Nephron progenitor cell (in vitro differentiated cells): ENCODE measurements at regions not wholly inside any gene's neighbourhood (a gene's known extent, or its start where the extent isn't known, plus 50 kb on each side); places are given as distances from the start of the nearest gene placed in this dataset.

Experiments used
- DNase-seq: peaks from one replicate; pipeline ENCODE4 v3.0.0; 2021
- H3K27ac Mint-ChIP-seq: 2 replicates; pipeline ENCODE4 v1.8.0; 2021; ENCODE audit warnings: mild to moderate bottlenecking, moderate library complexity, mixed read lengths
- H3K27me3 Mint-ChIP-seq: 2 replicates; pipeline ENCODE4 v1.8.0; 2021; ENCODE audit warnings: mild to moderate bottlenecking, low read depth, mixed read lengths; ENCODE audit not compliant: poor library complexity
- H3K36me3 Mint-ChIP-seq: 2 replicates; pipeline ENCODE4 v1.8.0; 2021; ENCODE audit warnings: low read depth, mixed read lengths
- H3K4me1 Mint-ChIP-seq: 2 replicates; pipeline ENCODE4 v1.8.0; 2021; ENCODE audit warnings: mixed read lengths
- H3K4me3 Mint-ChIP-seq: 2 replicates; pipeline ENCODE4 v1.8.0; 2021; ENCODE audit warnings: mild to moderate bottlenecking, moderate library complexity, mixed read lengths
- H3K9me3 Mint-ChIP-seq: 2 replicates; pipeline ENCODE4 v1.8.0; 2021; ENCODE audit warnings: mild to moderate bottlenecking, moderate library complexity, mixed read lengths
- TF ChIP-seq, protein P1 (sequence below): fragments of 200-600 bp; sonication (generic); IDR thresholded peaks from 2 replicates; pipeline ENCODE4 v1.5.0; 2021; ENCODE audit warnings: antibody characterized with exemption

DNA sequence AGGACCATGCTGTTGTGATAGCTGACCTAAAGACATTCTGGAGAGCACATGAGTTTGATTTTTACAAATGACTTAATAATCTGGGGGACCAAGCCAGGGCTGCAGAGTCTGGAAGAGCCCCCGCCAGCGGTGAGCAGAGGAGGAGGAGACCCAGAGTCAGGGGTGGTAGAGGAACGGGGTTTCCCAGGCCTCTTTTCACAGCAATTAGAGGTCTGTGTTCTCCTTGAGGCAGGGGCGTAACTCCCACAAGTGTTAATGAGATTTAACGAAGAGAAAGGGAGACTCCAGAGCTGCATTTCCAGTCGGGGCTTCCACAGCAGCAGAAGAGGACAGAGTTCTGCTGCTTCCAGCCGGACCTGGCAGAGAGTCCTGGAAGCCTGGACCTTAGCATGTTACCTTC is 137.9 kb upstream of the SLC24A2 start:
- H3K36me3 Mint-ChIP-seq: no peaks in the 10 kb centered on the region
- TF ChIP-seq, protein P1, sequence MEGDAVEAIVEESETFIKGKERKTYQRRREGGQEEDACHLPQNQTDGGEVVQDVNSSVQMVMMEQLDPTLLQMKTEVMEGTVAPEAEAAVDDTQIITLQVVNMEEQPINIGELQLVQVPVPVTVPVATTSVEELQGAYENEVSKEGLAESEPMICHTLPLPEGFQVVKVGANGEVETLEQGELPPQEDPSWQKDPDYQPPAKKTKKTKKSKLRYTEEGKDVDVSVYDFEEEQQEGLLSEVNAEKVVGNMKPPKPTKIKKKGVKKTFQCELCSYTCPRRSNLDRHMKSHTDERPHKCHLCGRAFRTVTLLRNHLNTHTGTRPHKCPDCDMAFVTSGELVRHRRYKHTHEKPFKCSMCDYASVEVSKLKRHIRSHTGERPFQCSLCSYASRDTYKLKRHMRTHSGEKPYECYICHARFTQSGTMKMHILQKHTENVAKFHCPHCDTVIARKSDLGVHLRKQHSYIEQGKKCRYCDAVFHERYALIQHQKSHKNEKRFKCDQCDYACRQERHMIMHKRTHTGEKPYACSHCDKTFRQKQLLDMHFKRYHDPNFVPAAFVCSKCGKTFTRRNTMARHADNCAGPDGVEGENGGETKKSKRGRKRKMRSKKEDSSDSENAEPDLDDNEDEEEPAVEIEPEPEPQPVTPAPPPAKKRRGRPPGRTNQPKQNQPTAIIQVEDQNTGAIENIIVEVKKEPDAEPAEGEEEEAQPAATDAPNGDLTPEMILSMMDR: no peak
- H3K4me3 Mint-ChIP-seq: peak overlapping the region; percentile 84
- peaks cover 4% of the 10 kb centered on the region for H3K27me3 Mint-ChIP-seq
- H3K27ac Mint-ChIP-seq: peak overlapping the region; percentile 80
- DNase-seq: no peak
- H3K4me1 Mint-ChIP-seq: peaks cover 73% of the 10 kb centered on the region
- no peaks in the 10 kb centered on the region for H3K9me3 Mint-ChIP-seq

DNA sequence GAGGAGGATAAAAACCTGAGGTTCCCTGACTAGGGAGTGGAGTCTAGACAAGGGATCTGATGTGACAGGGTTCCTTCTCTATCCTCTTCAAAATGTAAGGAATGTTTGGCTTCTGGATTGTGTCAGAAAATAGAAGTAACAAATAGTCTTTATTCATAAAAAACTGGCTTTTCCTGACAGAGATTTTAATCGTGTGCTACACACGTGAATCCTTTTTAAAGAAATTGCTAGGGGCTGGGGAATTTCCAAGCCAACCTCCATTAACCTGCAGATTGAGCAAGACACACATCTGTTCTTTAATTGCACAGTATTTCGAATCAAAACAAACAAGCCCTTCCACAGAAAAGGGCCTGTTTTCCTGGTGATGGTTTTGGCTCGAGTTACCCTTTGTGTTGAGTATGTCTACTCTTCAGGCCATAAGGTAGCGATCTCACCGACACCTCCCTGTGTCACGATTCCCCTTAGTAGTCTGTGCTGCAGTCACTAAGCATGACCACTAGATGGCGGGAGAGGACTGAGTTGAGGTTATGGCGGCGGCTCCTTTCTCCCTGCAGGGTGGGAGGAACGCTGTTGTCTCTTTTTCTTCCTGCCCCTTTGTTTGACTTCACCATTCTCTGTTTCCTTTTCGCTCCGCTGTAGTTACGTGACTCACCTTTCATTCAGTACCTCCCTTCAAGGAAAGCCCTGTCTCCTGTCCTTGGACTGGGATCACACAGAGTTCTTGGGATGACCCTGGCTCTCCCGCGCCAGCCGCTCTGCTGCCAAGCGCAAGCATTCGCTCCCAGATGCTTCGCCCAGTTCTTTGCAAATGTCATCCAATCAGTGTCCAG is 137.1 kb upstream of the SLC24A2 start:
- TF ChIP-seq, protein P1: peak; percentile 95
- Mint-ChIP-seq H3K9me3 (no peaks in the 10 kb centered on the region), H3K4me1 (peaks cover 70% of the 10 kb centered on the region), H3K4me3 (peak overlapping the region; percentile 84), H3K27me3 (peaks cover 4% of the 10 kb centered on the region), H3K27ac (peak overlapping the region; percentile 70), H3K36me3 (no peaks in the 10 kb centered on the region)
- DNase-seq: peak; percentile 83

DNA sequence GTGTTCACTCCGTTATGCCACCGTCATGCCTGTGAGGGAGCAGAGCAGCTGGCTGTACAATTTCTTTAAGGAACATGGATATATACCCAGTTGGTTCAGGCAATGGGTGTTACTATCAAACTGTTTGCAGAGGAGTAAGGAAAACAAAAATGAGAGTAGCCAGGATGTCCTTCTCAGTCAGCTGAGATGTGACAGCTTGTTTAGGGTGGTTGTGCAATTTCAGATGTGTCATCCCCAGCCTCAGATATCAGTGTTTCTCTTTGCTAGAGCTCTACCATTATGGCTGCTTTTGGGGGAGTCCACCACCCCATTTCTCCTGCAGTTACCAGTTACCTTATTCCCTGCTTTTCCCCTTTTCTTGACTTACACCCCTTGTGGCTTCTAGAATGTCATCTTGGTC is 135.2 kb upstream of the SLC24A2 start:
- Mint-ChIP-seq H3K36me3 (no peaks in the 10 kb centered on the region), H3K4me1 (peaks cover 60% of the 10 kb centered on the region), H3K27ac (no peak overlapping the region), H3K27me3 (peaks cover 4% of the 10 kb centered on the region), H3K4me3 (no peak overlapping the region), H3K9me3 (no peaks in the 10 kb centered on the region)
- DNase-seq: no peak
- TF ChIP-seq, protein P1: no peak

DNA sequence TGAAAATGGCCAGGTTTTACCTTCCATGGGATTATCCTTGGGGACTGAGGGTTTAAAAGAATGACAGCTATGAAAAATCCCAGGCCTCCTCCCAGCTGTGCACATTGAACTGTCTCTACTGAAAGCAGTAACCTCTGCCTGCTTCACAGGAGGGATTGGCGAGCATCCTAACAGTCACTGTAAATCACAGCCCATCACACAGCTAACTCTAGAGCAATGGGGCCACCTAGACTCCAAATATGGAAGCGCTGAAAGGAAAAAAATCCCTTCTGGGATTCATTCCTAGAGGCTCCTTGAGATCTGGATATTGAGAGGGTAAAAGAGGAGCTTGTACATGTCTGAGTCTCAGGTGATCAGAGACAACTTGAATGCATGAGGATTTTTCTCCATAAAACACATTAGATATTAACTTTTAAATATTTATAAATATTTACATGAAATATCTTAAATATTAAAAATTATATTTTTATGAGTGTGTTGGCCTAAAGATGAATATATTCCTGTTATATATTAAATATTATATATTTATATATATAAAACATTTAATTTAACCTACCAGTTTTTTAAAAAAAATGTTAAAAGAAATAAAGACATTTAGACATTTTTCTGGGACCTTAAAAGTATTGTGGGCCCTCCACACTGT is 133.8 kb upstream of the SLC24A2 start:
- Mint-ChIP-seq H3K4me3 (no peak overlapping the region), H3K4me1 (peaks cover 49% of the 10 kb centered on the region), H3K27me3 (peaks cover 4% of the 10 kb centered on the region), H3K36me3 (no peaks in the 10 kb centered on the region), H3K27ac (no peak overlapping the region), H3K9me3 (no peaks in the 10 kb centered on the region)
- peak; percentile 28 for DNase-seq
- TF ChIP-seq, protein P1: peak; percentile 63

DNA sequence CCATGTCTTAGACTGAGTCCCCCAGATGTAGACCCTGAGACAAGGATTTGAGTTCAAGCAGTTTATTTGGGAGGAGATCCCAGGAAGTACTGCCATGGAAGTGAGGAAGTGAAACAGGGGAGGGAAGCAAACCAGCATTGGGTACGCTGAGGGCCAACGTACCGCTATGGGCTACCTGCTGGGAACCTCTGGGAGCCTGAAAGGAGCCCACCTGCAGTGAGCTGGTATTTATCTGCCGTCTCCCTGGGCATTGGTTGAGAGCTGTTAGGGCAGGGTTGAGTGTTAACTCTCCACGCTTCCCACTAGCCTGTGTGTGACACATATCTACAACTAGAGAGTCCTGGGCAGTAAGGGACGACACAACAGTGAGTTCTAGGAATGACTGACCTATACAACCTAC is 131.6 kb upstream of the SLC24A2 start:
- H3K9me3 Mint-ChIP-seq: no peaks in the 10 kb centered on the region
- no peaks in the 10 kb centered on the region for H3K36me3 Mint-ChIP-seq
- no peak overlapping the region for H3K4me3 Mint-ChIP-seq
- H3K27me3 Mint-ChIP-seq: peaks cover 4% of the 10 kb centered on the region
- DNase-seq: no peak
- no peak overlapping the region for H3K27ac Mint-ChIP-seq
- TF ChIP-seq, protein P1: no peak
- H3K4me1 Mint-ChIP-seq: peaks cover 27% of the 10 kb centered on the region
